ENCODE measurements at regions not wholly inside any gene's neighbourhood (a gene's known extent, or its start where the extent isn't known, plus 50 kb on each side); places are given as distances from the start of the nearest gene placed in this dataset.
A peak's percentile ranks its signal among the peaks of the same experiment; 100 is the strongest.

DNA sequence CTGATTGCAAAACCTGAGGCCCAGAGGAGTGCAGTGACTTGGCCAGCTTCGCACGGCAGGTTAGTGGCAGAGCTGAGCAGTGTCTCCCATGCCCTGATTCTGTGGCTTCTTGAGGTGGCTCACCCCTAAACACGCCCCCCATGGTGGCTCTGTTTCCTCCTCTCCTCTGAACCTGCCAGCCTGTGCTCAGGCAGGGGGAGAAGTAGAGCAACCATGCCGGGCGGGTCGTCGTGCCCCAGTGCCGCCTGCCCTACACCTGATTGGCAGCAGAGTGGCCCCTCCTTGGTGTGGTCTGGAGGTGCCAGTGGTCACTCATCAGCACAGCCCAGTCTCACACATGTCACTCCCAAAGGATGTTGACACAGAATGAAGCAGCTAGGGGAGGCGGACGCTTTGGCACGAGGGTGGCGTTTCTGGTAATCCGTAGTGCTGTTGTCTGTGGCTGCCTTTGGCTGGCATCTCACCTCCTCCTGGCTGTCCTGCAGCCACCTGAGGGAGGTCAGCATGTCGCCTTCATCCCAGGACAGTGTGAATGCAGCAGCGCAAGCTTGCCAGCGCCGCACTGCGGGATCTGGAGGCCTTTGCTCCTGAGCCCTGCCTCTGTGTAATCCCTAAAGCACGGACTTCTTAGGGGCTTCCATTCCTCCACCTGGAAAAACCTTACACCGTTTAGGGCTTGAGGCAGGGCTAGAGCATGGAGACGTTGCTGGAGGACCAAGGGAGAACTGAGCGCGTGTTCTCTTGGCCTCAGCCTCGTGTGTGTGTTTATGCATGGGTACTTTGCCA lies 294.7 kb downstream of the SEC14L1 start:
- peak; percentile 49 for DNase-seq

DNA sequence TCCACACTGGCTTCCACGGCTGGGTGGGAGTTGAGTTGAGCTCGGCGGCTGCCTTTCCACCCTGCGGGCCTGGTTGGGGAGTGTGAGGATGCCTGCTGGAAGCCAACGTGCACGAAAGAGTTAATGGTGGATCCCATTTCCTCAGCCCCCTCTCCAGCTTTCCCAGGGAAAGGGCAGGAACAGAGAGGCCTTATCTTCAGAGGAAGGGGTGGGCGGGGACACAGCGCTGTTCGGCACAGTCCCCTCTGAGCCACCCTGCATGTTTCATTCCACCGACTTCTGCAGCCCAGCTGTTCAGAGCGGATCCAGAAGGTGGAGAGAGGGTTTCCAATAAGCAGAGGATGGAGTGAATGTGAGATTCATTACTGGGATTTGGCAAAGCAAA lies 295.3 kb downstream of the SEC14L1 start:
- no peak for DNase-seq

DNA sequence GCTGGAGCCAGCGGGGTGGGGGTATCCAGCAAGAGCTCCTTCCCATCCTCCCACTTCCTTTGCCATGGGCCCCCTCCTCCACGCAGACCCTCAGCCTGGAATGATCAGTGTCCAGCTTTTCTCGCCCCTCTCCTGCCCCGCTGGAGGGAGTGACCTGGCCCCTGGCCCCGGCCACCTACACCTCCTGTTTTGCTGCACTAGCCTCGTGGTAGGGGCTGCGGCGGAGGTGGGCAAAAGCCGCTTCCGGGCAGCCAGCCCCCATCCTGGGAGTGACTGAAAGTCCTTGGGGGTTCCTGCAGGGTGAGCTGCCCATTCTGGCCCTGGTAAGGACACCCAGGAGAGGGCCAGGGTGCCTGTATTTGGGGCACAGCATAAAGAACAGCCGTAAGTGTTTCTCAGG lies 295.7 kb downstream of the SEC14L1 start:
- DNase-seq: no peak

DNA sequence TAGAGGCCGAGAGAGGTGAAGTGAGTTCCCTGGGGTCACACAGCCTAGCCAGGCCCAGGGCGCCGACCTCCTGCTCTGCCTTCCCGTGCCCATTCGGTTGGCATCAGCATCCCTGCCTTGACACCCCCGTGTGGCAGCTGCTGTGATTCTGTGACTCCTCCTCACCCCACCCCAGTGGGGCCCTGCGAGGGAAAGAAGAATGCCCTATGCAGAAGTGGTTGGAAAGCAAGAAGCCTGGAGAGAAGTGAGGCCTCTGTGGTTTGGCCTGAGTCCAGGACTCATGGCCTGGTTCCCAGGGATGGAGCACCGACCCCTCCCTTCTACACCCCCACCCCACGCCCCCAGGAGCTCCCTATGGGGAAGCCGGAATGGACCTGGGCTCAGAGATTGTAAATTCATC lies 296.2 kb downstream of the SEC14L1 start:
- DNase-seq: peak; percentile 56

DNA sequence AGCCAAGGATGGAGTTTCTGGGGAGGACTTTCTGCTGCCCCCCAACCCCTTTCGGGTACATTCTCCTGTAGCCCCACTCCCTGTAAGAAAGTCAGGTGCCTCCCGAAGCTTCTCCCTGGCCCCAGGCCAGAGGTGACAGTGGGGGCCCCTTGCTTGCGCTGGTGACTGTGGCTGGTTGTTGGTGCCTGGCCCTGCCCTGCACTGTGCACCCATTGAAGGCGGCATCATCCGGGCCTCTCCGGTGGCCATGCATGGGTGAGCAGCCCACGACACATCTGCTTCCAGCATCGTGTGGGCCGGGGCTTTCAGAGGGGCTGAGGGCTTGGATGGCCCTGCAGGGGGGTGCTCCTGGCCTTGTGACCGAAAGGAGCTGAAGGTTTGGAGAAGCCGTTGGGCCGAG lies 297.0 kb downstream of the SEC14L1 start:
- no peak for DNase-seq

DNA sequence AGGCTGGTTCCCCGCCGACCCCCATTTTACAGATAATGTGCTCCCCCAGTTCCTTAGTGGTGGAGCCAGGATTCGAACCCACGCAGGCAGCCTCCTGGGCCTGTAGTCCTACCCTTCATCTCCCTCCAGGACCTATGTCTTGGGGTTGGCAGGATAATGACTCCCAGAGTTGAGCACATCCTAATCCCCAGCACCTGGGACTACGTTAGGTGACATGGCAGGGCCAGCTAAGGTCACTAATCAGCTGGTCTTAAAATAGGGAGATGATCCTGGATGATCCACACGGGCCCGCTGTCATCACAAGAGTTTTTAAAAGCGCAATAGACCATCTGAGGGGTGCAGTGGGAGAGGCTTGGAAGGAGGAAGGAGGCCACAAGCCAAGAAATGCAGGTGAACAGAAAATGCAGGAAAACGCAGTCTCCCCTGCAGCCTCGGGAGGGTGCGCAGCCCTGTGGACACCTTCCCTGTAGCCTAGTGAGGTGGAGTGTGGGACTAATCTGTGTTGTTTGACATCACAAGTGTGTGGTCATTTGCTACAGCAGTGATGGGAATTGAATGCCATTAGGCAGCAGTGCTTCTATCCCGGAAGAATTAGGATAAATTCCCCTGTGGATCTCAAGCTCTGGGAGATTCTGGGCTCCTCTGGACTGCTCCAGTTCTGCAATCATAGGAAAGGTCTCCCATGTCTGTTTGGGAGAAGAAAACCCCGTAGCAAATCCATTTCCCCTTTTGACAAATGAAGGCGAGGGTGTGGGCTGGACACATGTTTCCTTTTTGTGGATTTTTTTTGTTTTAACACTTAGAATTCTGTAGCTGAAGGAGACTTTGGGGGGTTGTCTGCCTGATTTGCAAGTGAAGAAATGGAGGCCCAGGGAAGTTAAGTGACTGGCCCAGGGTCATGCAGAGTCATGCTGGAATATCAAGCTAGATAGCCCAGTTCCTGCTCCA lies 297.7 kb downstream of the SEC14L1 start:
- DNase-seq: no peak

DNA sequence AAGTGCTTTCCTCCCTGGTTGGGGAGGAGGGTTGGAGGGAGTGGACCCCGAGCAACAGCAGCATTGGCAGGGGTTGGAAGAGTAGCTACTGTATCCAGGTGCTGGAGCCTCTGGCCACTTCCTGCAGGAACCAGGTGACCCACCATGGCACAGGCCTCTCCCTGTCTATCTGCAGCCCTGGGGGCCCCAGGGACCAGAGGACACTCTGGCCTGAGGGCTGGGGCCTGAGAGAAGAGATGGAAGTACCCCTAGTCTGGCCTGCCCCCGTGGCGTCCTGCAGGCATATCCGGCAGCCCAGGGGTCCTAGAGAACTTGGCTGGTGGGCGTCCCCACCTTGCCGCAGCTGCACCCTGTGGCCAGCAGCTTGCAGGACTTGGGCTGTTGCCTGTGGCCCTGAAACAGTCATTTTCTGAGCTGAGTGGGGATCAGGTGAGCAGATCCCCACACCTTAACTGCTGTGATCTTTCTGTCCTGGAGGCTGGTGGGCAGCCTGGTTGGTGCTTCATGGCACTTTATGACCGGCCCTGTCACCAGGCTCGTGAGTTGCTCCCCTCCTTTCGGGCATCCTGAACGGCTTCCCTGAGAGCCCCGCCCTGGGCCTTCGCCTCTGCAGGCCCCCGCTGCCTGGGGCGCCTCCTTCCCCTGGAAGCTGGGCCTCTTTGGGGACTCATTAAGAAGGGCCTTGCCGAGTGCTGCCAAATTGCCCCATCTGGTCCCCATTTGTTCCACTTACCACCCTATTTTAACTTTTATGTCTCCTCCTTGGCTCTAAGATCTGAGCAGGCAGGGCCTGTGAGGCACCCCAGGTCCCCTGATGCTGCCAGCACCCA lies 298.6 kb downstream of the SEC14L1 start:
- DNase-seq: no peak

DNA sequence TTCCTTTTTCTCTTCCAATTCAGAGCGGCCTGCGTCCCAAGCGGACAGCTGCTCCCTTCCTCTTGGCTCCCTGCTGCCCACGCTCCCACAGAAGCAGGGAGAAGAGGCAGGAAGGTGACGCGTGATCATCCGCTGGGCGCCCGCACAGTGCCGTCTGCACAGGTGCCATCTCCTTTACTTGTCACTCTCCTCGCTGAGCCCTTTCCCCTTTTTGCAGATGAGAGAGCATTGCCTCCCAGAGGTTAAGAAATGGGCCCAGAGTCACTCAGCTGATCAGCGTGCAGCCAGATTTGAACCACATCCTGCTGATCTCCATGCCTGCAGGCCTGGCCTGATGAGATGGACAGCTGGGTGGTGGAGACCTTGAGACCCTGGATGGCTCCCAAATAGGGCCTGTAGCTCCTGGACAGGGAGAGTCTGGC lies 299.8 kb downstream of the SEC14L1 start:
- peak; percentile 41 for DNase-seq

DNA sequence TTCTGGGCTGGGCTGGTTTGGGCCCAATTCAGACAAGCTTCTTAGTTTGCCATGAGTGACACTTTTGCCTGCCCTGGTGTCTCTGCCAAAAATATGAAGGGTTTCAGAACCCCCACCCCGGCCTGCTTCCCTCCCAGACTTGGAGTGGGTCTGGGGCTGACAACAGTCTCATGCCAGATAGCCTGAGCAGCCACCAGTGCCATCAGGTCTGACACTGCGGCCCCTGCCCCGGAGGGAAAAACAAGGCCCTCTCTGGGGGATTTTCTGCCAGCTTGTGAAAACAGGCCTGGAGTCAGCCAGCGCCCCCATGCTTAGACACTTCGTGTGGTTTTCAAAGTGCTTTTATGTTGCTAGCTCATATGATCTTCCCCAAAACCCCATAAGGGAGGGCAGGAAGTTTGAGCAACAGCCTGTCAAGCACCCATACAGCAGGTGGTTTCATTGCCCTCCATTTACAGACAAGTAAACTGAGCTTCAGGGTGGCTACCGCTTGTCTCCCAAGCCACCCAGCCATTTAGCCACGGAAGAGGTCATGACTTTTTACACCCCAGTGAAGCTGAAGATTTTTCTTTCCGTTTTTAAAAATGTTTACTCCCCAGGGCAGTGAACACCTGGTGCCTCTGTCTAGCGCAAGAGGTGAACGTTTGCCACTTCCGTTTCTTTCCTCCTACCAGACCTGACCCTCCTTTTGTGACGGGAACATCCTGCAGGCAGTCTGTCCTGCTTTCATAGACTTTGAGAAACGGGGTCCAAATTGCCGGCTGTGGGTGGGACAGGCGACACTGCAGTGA lies 300.6 kb downstream of the SEC14L1 start:
- peak; percentile 86 for DNase-seq

DNA sequence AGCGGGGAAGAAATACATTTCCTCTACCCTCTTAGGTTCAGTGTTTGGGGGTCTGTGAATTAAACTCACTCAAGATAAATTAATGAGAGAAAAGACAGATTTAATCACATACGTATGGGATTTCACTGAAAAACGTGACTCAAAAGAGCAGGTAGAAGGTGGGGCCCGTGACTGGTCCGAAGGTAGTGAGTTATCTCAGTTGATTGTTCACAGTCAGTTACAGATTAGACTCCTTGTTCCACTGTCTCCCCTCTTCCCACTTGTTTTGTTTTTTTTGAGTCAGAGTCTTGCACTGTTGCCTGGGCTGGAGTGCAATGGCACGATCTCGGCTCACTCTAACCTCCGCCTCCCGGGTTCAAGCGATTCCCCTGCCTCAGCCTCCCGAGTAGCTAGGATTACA lies 301.2 kb downstream of the SEC14L1 start:
- no peak for DNase-seq

DNA sequence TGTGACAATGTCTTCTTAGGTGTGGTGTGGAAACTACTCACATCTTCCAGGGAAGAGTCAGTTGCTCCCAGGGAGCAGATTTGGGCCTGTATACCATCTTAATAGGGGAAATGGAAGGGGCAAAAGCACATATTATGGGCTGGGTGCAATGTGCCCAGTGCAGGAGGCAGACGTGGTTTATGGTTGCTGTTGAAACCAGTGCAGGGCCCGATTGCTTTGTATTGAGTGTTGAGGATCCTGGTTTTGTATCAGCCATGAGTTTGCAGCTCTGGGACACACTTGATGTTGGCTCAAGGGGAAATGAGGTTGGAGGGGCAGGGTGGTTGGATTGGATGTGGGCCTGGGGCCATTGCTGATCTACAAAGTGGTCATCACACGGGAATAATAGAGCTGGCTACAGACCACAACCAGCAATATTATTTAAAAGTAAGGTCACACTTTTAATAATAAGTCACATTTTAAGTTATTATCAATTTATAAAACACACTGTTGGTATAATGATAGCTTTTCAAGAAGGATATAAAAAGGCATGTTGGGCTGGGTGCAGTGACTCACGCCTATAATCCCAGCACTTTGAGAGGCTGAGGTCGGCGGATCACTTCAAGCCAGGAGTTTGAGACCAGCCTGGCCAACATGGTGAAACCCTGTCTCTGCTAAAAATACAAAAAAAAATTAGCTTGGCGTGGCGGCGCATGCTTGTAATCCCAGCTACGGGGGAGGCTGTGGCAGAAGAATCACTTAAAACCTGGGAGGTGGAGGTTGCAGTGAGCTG lies 302.4 kb downstream of the SEC14L1 start:
- no peak for DNase-seq

DNA sequence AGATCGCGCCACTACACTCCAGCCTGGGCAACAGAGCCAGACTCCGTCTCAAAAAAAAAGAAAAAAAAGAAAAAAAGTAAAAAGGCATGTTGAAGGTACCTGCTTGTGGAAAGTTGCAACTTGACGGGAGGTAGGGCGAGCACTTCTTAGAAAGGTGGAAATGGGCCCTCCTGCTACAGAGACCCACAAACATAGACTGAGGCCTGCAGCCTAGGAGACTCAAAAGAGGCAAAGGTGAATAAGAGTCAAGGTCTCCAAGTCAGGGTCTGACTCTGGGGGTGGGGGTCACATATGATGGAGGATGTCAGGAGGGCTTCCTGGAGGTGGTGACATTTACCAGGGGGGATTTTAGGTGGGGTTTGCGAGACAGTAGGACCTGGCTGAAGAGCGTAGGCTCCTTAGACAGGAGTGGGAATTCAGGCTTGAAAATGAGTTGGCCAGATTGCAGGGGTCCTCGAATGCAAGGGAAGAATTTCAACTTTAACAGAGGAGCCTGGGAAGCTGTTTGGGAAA lies 303.0 kb downstream of the SEC14L1 start:
- no peak for DNase-seq

DNA sequence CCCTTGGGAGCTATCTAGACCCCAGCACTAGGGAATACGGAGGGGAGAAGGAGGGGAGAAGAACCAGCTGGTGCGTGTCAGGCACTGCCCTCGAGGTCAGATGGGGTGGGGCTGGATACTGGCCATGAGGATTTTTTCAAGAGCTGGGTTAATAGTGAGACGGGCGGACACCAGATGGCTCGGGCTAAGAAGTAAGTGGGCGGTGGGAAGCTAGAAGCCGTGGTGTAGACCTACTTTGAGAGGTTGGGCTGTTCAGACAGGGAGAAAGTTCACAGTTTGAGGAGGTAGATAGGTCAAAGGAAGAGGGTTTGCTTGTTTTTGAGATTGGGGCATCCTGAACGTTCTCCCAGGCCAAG lies 303.8 kb downstream of the SEC14L1 start:
- no peak for DNase-seq

DNA sequence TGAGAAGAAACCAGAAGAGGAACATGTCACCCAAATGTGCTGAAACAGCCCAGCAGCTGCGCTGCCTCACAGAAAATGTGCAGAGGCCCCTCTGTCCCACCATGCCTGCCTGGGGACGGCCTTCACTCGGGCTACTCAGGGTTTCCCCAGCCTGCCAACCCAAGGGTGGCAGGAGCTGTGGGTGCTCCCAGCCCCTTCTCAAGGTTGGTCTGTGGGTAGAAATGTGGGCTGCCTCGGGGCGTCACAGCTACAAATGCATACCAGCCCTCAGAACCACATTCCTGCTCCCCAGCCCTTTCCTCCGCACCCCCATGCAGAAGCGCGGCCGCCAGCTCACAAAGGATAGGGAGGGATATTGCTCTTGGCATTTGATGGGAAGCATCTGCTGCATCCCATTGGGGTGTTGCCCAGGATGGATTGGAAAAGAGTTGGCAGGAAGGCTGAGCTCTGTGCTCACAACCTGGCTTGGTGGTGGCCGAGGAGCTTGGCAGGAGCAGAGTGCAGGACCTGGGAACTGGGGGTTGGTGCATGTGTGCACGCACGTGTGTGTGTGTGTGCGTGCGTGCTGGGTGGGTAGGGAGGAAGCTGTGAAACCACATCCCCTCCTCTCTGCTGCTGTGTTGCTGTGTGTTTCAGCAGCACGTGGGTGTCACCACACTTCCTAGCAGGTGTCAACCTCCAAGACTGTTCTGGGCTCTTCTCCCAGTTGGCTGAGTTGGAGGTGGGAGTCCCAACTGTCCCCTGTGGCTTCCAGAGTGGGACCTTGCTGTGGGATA lies 304.4 kb downstream of the SEC14L1 start:
- DNase-seq: peak; percentile 89

DNA sequence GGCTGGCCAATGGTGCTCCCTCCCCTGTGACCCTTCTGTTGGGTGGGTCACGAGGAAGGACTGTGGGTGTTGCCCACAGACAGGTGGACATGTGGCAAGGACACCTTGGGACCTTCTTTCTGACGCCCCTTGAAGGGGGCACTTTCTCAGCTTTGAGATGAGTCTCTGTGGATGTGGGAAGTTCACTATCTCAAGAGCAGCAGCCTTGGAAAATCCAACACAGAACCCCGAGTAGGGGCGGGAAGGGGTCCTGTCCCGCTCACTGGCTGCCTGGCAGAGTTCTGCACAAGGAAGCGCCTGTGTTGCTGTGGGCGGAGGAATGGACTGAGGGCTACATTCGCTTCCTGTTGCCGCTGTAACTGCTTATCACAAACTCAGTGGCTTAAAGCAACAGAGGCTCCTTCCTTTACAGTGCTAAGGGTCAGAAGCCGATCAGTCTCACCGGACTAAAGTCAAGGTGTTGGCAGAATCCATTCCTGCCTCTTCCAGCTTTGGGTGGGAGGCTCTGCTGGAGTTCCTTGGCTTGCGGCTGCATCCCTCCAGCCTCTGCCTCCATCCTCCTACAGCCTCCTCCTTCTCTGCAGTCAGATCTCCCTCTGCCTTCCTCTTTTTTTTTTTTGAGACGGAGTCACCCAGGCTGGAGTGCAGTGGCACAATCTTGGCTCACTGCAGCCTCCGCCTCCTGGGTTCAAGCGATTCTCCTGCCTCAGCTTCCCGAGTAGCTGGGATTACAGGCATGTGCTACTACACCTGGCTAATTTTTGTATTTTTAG lies 305.2 kb downstream of the SEC14L1 start:
- peak; percentile 59 for DNase-seq

DNA sequence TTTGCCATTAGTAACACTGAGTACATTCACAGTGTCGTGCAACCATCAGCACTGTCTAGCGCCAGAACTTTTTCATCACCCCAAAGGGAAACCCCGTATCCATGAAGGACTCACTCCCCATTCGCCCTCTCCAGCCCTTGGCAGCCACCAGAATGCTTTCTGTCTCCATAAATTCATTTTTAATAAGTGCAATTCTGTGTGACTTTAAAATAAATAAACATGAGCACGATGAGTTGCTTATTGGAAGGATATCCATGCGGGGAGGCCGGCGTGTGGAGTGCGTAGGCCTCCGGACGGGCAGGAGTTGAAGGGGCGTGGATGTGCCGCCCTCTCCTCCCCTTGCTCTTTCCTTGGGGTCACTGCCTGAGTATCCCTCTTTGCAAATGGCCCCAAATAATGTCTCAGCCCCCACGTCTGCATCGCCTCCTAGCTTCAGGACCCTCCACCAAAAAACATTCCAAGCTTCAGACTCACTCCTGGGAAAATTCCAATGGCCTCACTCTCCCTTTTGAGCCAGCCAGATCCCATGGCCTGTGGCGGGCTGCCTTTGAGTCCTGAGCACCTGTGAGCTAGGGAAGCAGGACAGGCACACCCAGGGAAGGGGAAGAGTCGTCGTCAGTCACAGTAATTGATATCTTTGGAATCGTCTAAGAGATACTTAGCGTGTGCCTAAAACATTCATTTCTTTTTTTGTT lies 306.3 kb downstream of the SEC14L1 start:
- DNase-seq: no peak

DNA sequence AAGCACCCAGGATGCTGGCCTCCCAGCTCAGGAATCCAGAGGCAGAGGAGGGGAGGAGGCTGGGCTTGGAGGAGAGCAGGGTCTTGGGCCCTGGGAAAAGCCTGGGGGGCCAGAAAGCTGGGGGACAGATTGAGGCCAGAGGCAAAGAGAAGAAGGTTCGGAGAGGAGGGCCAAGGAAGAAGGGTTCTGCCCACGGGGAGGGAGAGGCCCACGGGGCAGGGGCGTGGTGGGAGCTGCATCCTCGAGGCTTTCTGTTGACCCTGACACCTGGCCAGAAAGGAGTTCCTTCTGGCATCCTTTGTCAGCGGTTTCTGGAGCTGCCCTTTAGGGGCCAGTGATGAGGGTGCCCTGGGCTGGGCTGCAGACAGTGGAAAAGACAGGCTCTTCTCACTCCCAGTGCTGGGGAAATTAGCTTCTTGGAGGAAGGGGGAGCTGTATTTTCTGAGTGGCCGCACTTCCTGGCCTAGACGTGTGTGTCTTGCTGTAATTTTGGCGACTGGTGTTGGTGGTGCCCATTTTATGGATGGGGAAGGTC lies 308.7 kb downstream of the SEC14L1 start:
- DNase-seq: no peak

DNA sequence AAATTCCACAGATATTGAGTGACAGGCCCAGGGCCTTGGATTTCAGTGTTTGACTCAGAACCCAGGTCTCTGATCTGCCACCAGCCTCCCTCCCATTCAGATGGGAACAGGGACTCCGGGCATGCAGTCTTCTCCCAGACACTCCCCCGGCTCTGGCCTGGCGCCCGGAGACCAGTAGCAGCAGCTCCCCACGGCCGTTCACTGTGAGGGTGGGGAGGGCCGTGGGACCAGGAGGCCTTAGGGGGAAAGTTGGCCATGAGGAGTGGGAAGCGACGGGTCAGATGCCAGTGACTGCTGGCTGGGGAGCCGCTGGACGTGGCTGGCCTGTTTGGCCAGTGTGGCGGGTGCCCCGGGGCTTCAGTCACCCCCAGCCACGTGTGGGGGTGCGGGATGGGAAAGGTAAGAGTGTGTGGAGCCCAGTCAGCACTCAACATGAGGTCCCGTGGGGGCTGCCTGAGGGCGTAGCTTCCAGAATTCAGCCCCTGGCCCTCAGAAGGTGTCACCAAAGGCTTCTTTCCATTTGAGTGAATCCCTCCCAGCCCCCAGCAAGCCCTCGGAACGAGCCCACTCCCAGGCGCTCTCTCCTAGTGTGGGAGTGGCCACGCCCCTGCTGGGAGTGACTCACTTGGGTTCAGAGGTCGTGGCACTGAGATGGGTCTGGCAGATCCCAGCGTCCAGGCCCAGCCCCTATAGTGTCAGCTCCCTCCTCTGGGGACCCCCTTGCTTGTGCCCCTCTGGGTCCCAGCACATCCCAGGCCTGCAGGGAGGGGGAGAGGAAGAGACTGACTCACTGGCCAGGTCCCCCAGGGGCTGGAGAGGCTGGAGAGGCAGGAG lies 309.4 kb downstream of the SEC14L1 start:
- DNase-seq: no peak
